GM12892 (cell line): ENCODE measurements at regions not wholly inside any gene's neighbourhood (a gene's known extent, or its start where the extent isn't known, plus 50 kb on each side); places are given as distances from the start of the nearest gene placed in this dataset.

Source experiments
- POLR2A ChIP-seq: IDR thresholded peaks from 2 replicates; pipeline ENCODE4 v1.6.1; 2011; ENCODE audit warnings: low read depth, low read length, control low read depth
- POLR2AphosphoS5 ChIP-seq: IDR thresholded peaks from 2 replicates; pipeline ENCODE4 v1.6.1; 2011; ENCODE audit warnings: low read depth, low read length, control low read depth
- TAF1 ChIP-seq: IDR thresholded peaks from 2 replicates; pipeline ENCODE4 v1.6.1; 2011; ENCODE audit warnings: low read depth, mild to moderate bottlenecking, control low read depth, low read length, borderline replicate concordance

DNA sequence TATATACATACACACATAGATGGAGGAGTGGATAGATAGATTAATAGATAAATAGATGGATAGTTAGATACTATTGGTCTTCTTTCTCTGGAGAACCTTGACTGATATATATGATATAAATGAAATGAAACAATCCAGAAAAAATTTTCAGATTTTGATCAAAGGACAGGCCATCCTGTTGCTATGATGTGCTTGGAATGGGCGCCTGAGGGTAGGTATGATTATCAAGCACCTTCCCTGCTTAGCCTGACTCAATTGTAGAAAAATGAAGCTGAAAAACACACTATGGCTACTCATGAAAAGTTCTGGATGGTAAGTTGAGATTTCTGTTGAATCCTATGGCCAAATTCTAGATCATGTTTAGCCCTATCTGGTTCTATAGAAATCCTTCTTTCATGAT is 266.5 kb upstream of the KLF4 start:
- no peak for TF ChIP-seq TAF1
- TF ChIP-seq POLR2AphosphoS5: no peak
- TF ChIP-seq POLR2A: no peak
